Ishikawa (cell line): ENCODE measurements at regions not wholly inside any gene's neighbourhood (a gene's known extent, or its start where the extent isn't known, plus 50 kb on each side); places are given as distances from the start of the nearest gene placed in this dataset.
A peak's percentile ranks its signal among the peaks of the same experiment; 100 is the strongest.

Experiments used
- CEBPB ChIP-seq: IDR thresholded peaks from 2 replicates; pipeline ENCODE4 v1.6.1; 2012
- CREB1 ChIP-seq: IDR thresholded peaks from 2 replicates; pipeline ENCODE4 v1.6.1; 2012; ENCODE audit warnings: low read depth
- EGR1 ChIP-seq: IDR thresholded peaks from 2 replicates; pipeline ENCODE4 v1.6.1; 2012
- EP300 ChIP-seq: IDR thresholded peaks from 2 replicates; pipeline ENCODE4 v1.6.1; 2012; ENCODE audit warnings: borderline replicate concordance
- FOXM1 ChIP-seq: IDR thresholded peaks from 2 replicates; pipeline ENCODE4 v1.6.1; 2012; ENCODE audit warnings: low read depth, borderline replicate concordance
- NFIC ChIP-seq: IDR thresholded peaks from 2 replicates; pipeline ENCODE4 v1.6.1; 2012
- RAD21 ChIP-seq: IDR thresholded peaks from 2 replicates; pipeline ENCODE4 v1.6.1; 2012; ENCODE audit warnings: low read depth
- TAF1 ChIP-seq: IDR thresholded peaks from 2 replicates; pipeline ENCODE4 v1.6.1; 2012; ENCODE audit warnings: low read depth, mild to moderate bottlenecking
- TCF12 ChIP-seq: IDR thresholded peaks from 2 replicates; pipeline ENCODE4 v1.6.1; 2012; ENCODE audit warnings: low read depth
- TEAD4 ChIP-seq: IDR thresholded peaks from 2 replicates; pipeline ENCODE4 v1.6.1; 2012
- YY1 ChIP-seq: IDR thresholded peaks from 2 replicates; pipeline ENCODE4 v1.6.1; 2012; ENCODE audit warnings: low read depth
- ZBTB7A ChIP-seq: IDR thresholded peaks from 2 replicates; pipeline ENCODE4 v1.6.1; 2012; ENCODE audit warnings: low read depth
- TF ChIP-seq, protein P1 (sequence below): IDR thresholded peaks from 2 replicates; pipeline ENCODE4 v1.6.1; 2012; ENCODE audit warnings: low read depth, mild to moderate bottlenecking
- TF ChIP-seq, protein P2 (sequence below): IDR thresholded peaks from 2 replicates; pipeline ENCODE4 v1.6.1; 2012
- TF ChIP-seq, protein P3 (sequence below): IDR thresholded peaks from 2 replicates; pipeline ENCODE4 v1.6.1; 2012

DNA sequence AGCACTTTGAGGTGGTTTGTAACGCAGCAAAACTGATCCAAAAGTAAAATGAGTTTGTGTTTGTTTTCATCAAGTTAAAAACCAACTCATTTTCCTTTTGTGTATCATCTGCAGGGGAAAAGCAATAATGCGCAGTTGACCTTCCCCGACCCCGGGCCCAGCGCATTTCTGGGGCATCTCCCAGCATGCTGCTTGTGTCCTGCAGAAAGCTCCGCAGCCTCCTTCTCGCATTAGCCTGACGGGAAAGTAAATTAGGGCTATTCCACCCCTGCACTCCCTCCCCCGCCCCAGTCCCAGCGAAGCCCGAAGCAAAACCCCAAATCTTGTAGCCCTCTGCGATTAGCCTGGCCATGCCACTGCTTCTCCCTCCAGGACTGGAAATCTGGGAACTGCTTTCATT, 82.0 kb upstream of the PPM1B start:
- TF ChIP-seq NFIC (no peak), CEBPB (no peak), FOXM1 (no peak), EGR1 (no peak), EP300 (no peak), YY1 (no peak), CREB1 (no peak), ZBTB7A (no peak), TAF1 (no peak)
- TF ChIP-seq, protein P1, sequence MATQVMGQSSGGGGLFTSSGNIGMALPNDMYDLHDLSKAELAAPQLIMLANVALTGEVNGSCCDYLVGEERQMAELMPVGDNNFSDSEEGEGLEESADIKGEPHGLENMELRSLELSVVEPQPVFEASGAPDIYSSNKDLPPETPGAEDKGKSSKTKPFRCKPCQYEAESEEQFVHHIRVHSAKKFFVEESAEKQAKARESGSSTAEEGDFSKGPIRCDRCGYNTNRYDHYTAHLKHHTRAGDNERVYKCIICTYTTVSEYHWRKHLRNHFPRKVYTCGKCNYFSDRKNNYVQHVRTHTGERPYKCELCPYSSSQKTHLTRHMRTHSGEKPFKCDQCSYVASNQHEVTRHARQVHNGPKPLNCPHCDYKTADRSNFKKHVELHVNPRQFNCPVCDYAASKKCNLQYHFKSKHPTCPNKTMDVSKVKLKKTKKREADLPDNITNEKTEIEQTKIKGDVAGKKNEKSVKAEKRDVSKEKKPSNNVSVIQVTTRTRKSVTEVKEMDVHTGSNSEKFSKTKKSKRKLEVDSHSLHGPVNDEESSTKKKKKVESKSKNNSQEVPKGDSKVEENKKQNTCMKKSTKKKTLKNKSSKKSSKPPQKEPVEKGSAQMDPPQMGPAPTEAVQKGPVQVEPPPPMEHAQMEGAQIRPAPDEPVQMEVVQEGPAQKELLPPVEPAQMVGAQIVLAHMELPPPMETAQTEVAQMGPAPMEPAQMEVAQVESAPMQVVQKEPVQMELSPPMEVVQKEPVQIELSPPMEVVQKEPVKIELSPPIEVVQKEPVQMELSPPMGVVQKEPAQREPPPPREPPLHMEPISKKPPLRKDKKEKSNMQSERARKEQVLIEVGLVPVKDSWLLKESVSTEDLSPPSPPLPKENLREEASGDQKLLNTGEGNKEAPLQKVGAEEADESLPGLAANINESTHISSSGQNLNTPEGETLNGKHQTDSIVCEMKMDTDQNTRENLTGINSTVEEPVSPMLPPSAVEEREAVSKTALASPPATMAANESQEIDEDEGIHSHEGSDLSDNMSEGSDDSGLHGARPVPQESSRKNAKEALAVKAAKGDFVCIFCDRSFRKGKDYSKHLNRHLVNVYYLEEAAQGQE, result no peak

DNA sequence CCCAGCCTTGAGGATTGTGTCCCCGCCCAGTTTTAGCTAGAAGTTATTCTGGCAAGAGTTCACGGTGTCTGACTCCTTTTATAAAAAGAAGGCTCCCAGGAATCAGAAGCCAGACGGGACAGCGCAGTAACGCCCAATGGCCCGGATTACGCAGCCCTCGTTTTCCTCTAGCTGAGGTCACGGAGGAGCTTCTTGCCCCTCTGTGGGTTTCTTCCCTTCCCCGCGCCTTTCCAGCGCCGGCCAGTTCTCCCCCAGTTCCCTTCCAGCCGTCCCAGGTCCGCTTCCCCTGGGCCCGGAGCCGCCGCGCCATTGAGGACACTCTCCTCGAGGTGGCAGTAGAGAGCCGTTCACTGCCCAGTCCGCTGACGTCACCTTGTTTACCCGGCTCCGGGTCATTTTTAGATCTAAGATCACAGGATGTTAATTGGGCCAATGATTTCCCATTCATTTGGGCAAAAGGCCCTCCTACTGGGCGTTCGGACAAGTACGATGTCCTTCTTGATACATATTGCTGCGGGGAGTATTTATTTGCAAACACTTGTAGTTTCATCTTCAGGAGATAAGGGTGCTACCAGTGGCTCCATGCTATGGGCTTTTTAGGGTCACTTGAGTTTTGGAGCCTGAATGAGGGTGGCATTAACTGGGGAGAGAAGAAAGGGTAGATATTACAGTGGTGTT, 81.5 kb upstream of the PPM1B start:
- TF ChIP-seq RAD21, result peak; percentile 91
- TF ChIP-seq YY1, result peak; percentile 51; the same call in 1 of the 2 replicates
- no peak for TF ChIP-seq ZBTB7A
- no peak for TF ChIP-seq TEAD4
- TF ChIP-seq TCF12, result no peak
- no peak for TF ChIP-seq CEBPB
- TF ChIP-seq CREB1, result 0 out of 2 replicates have a peak, but pooled peaks have one; percentile 51
- TF ChIP-seq, protein P2, sequence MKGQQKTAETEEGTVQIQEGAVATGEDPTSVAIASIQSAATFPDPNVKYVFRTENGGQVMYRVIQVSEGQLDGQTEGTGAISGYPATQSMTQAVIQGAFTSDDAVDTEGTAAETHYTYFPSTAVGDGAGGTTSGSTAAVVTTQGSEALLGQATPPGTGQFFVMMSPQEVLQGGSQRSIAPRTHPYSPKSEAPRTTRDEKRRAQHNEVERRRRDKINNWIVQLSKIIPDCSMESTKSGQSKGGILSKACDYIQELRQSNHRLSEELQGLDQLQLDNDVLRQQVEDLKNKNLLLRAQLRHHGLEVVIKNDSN, result no peak
- TF ChIP-seq, protein P3, sequence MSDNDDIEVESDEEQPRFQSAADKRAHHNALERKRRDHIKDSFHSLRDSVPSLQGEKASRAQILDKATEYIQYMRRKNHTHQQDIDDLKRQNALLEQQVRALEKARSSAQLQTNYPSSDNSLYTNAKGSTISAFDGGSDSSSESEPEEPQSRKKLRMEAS, result peak; percentile 30; the same call in 1 of the 2 replicates

DNA sequence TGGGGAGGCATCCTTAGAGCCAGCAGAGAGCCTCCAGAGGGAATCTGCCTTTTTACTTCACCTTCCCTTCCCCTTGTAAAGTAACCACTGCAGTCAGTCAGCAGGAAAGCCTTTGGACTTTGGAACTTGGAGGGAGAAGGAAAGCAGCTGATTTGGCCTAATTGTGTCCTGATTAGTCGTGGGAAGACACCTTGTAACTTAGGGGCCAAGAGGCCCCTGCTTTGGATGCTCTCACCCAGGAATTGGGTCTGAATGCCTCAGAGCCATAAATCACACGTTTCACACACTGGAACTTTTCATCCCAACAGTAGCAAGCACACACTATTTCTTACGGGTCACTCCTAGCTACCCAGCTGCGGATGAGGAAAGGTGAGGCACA, 81.0 kb upstream of the PPM1B start:
- TF ChIP-seq RAD21 (no peak), CEBPB (no peak), YY1 (no peak), TCF12 (no peak), CREB1 (no peak), ZBTB7A (no peak), NFIC (no peak), TAF1 (no peak), EP300 (no peak), FOXM1 (no peak), TEAD4 (no peak), EGR1 (no peak)
- TF ChIP-seq, protein P1, result no peak
- TF ChIP-seq, protein P3, result no peak
- TF ChIP-seq, protein P2, result no peak

DNA sequence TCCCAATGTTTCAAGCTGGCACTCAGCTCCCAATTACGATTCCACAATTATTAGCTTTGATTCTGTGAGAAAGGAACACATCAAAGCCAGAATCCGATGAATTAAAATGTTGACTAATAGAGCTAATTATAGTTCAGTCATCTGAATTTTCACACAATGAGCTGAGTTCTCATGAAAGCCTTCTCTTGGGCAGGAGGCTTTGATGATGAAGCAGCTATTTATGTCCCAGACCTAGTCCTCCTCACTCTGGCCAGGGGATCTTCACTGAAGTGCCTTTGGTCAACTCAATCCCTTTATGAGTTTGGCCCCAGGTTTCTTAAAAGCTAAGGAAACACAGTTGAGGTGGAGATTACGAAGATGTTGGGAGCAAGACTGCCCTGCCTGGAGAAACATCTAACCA, 74.7 kb upstream of the PPM1B start:
- TF ChIP-seq RAD21, result no peak
- TF ChIP-seq CEBPB, result no peak
- TF ChIP-seq, protein P3, result no peak
- TF ChIP-seq CREB1, result no peak
- TF ChIP-seq, protein P2, result no peak
- no peak for TF ChIP-seq YY1
- no peak for TF ChIP-seq EGR1
- no peak for TF ChIP-seq ZBTB7A
- no peak for TF ChIP-seq FOXM1
- TF ChIP-seq EP300, result no peak
- no peak for TF ChIP-seq TEAD4
- no peak for TF ChIP-seq NFIC
- no peak for TF ChIP-seq TAF1
- TF ChIP-seq, protein P1, result no peak
